Motor neuron (in vitro differentiated cells): ENCODE measurements at regions not wholly inside any gene's neighbourhood (a gene's known extent, or its start where the extent isn't known, plus 50 kb on each side); places are given as distances from the start of the nearest gene placed in this dataset.
A peak's percentile ranks its signal among the peaks of the same experiment; 100 is the strongest.
"Not testable (repeated sequence)": the region's sequence is repeated elsewhere in the genome, so short reads cannot be mapped to it uniquely, and the experiment has no call there.

Source experiments
- ATAC-seq, 8 experiments: fragments of 200-7000 bp; cut with Tn5 transposase; replicated peaks in 6 of 8; 2 replicates each; pipeline ENCODE4 v1.8.0; 2021; ENCODE audit warnings: mild to moderate bottlenecking in 8 of 8, moderate library complexity in 8 of 8
- H3K27ac ChIP-seq, 2 donors: fragments of 250-450 bp; sonication (Bioruptor Pico); 2 replicates each; pipeline ENCODE4 v1.9.0; 2021; ENCODE audit warnings: antibody characterized with exemption in 2 of 2, mild to moderate bottlenecking in 2 of 2, moderate library complexity in 1 of 2
- H3K4me1 ChIP-seq, 2 donors: fragments of 250-450 bp; sonication (Bioruptor Pico); replicated peaks in 1 of 2; 2 replicates each; pipeline ENCODE4 v1.6.1; 2021; ENCODE audit warnings: antibody characterized with exemption in 2 of 2, mild to moderate bottlenecking in 2 of 2, moderate library complexity in 1 of 2
- H3K4me3 ChIP-seq, 5 donors: fragments of 250-450 bp; sonication (Bioruptor Pico); 2 replicates each; pipeline ENCODE4 v1.9.0; 2021; ENCODE audit warnings: antibody characterized with exemption in 5 of 5, mild to moderate bottlenecking in 5 of 5, moderate library complexity in 4 of 5
- whole genome bisulfite sequencing, 10 experiments: fragments of 450-650 bp; shearing (Covaris generic); methylation state at CpG; one replicate each; pipeline ENCODE4 v1.0.0; 2022; 5-methylcytosine and 5-hydroxymethylcytosine counted together
- in situ Hi-C, 9 experiments: fragments of 400-800 bp; cut with MboI; loops; one replicate each; pipeline ENCODE4 v1.15.0; 2021; ENCODE audit warnings: low sequenced_read_pairs in 9 of 9, low pct_unique_long_range_greater_than_20kb in 2 of 9; ENCODE audit not compliant: unreplicated experiment in 9 of 9

GRCh38 chr2:242085024-242085674 lies 215.6 kb downstream of the RTP5 start:
- H3K4me1 ChIP-seq, H3K27ac ChIP-seq, H3K4me3 ChIP-seq, in situ Hi-C loops, ATAC-seq: not testable (repeated sequence)
- WGBS, 10 experiments, result no CpG with 5 or more reads among the region's 14 CpGs

- Histone ChIP-seq H3K4me1 (peaks cover 0 to 2% of the 10 kb centered on the region in 2 donors), H3K4me3 (no peak overlapping the region), H3K27ac (no peak overlapping the region)
- ATAC-seq, result peak in 2 of 8 experiments; percentile 22 to 25
- WGBS, 10 experiments, result 13 to 100% (median 55%) methylated on average over 1 to 4 of the region's 6 CpGs; no CpG with 5 or more reads in 1 of the 10 experiments
- in situ Hi-C loops, result no loop called here
Measured at GRCh38 chr2:242085941-242086621, 216.6 kb downstream of the RTP5 start.

- WGBS, 10 experiments, result 0% methylated on average over 4 of the region's 37 CpGs; no CpG with 5 or more reads in 9 of the 10 experiments
- Histone ChIP-seq H3K4me3 (peak overlapping the region; percentile 54 to 97 (median 73)), H3K27ac (peak overlapping the region; percentile 59 to 66)
- in situ Hi-C loops, H3K4me1 ChIP-seq: not testable (repeated sequence)
- ATAC-seq, result peak; percentile 54 to 91 (median 89)
Measured at GRCh38 chr2:242088044-242088443, 218.5 kb downstream of the RTP5 start.

GRCh38 chr2:242088471-242089212 lies 219.1 kb downstream of the RTP5 start:
- Histone ChIP-seq H3K4me1 (peaks cover 0 to 2% of the 10 kb centered on the region in 2 donors), H3K4me3 (peak overlapping the region; percentile 54 to 97 (median 73)), H3K27ac (peak overlapping the region; percentile 59 to 66)
- in situ Hi-C loops, result no loop called here
- ATAC-seq, result peak; percentile 87 to 97 (median 91)
- WGBS, 10 experiments, result 0% methylated on average over 2 of the region's 103 CpGs; no CpG with 5 or more reads in 9 of the 10 experiments

- ATAC-seq, H3K4me1 ChIP-seq, in situ Hi-C loops, H3K27ac ChIP-seq: not testable (repeated sequence)
- peak overlapping the region in 4 of 5 donors; percentile 54 to 97 (median 79) for H3K4me3 ChIP-seq
- WGBS, 10 experiments, result no CpG with 5 or more reads among the region's 20 CpGs
Measured at GRCh38 chr2:242089213-242089549, 219.7 kb downstream of the RTP5 start.

- H3K4me1 ChIP-seq, H3K27ac ChIP-seq, in situ Hi-C loops, H3K4me3 ChIP-seq: not testable (repeated sequence)
- WGBS, 10 experiments, result 75 to 100% (median 97%) methylated on average over 1 of the region's 1 CpG; no CpG with 5 or more reads in 4 of the 10 experiments
- peak in 1 of 8 experiments; percentile 13 for ATAC-seq
Measured at GRCh38 chr2:242097278-242097677, 227.7 kb downstream of the RTP5 start.

- H3K4me1 ChIP-seq, result no peaks in the 10 kb centered on the region
- in situ Hi-C loops, result no loop called here
- peak in 1 of 8 experiments; percentile 13 for ATAC-seq
- WGBS, 10 experiments, result 63 to 100% (median 80%) methylated on average over 1 of the region's 1 CpG; no CpG with 5 or more reads in 3 of the 10 experiments
- H3K4me3 ChIP-seq, result no peak overlapping the region
- no peak overlapping the region for H3K27ac ChIP-seq
Measured at GRCh38 chr2:242098034-242098433, 228.5 kb downstream of the RTP5 start.

GRCh38 chr2:242098445-242099128 lies 229.1 kb downstream of the RTP5 start:
- Histone ChIP-seq H3K4me1 (no peaks in the 10 kb centered on the region), H3K4me3 (no peak overlapping the region), H3K27ac (no peak overlapping the region)
- 41 to 89% (median 75%) methylated on average over 2 to 6 of the region's 7 CpGs for WGBS, 10 experiments
- in situ Hi-C loops, result no loop called here
- peak in 2 of 8 experiments; percentile 94 to 96 for ATAC-seq

GRCh38 chr2:242103093-242103492 lies 233.6 kb downstream of the RTP5 start:
- in situ Hi-C loops, H3K27ac ChIP-seq, H3K4me1 ChIP-seq, H3K4me3 ChIP-seq: not testable (repeated sequence)
- peak in 1 of 8 experiments; percentile 76 for ATAC-seq
- 60 to 100% (median 83%) methylated on average over 1 to 2 of the region's 2 CpGs; no CpG with 5 or more reads in 4 of the 10 experiments for WGBS, 10 experiments

- 52 to 100% (median 80%) methylated on average over 1 to 4 of the region's 7 CpGs; no CpG with 5 or more reads in 3 of the 10 experiments for WGBS, 10 experiments
- H3K4me3 ChIP-seq, in situ Hi-C loops, ATAC-seq, H3K27ac ChIP-seq, H3K4me1 ChIP-seq: not testable (repeated sequence)
Measured at GRCh38 chr2:242104202-242104956, 234.8 kb downstream of the RTP5 start.

- in situ Hi-C loops, H3K4me1 ChIP-seq, ATAC-seq, H3K27ac ChIP-seq, H3K4me3 ChIP-seq: not testable (repeated sequence)
- 54 to 84% (median 71%) methylated on average over 3 to 5 of the region's 5 CpGs; no CpG with 5 or more reads in 3 of the 10 experiments for WGBS, 10 experiments
Measured at GRCh38 chr2:242107065-242107464, 237.5 kb downstream of the RTP5 start.

- in situ Hi-C loops, result not testable (repeated sequence)
Measured at GRCh38 chr2:242108797-242109500, 239.4 kb downstream of the RTP5 start.

More at GRCh38 chr2:242108797-242109500, 239.4 kb downstream of the RTP5 start:
- H3K4me3 ChIP-seq, H3K4me1 ChIP-seq, ATAC-seq, H3K27ac ChIP-seq: not testable (repeated sequence)
- no CpG with 5 or more reads among the region's 2 CpGs for WGBS, 10 experiments
